Activated T-cell treated with anti-CD3 and anti-CD28 coated beads, Interleukin-2, amount 50 U/mL, for 72 hours (primary cell): ENCODE measurements at regions not wholly inside any gene's neighbourhood (a gene's known extent, or its start where the extent isn't known, plus 50 kb on each side); places are given as distances from the start of the nearest gene placed in this dataset.

Experiments used
- ATAC-seq, 2 donors: fragments of 150-1000 bp; cut with Tn5 transposase; replicated peaks in 1 of 2; 2 replicates each; pipeline ENCODE4 v1.10.0; 2021; ENCODE audit warnings: moderate library complexity in 2 of 2, mild to moderate bottlenecking in 1 of 2
- DNase-seq, 2 donors: peaks; one replicate each; pipeline ENCODE4 v3.0.0; 2021 to 2022; ENCODE audit warnings: mixed read lengths in 1 of 2
- H3K27ac Mint-ChIP-seq: one replicate; pipeline ENCODE4 v1.8.0; 2022; ENCODE audit warnings: mild to moderate bottlenecking, moderate library complexity, mixed read lengths
- H3K27me3 Mint-ChIP-seq: one replicate; pipeline ENCODE4 v1.8.0; 2022; ENCODE audit warnings: low read depth, mixed read lengths
- H3K36me3 Mint-ChIP-seq, 2 donors: one replicate each; pipeline ENCODE4 v1.8.0; 2022; ENCODE audit warnings: mixed read lengths in 2 of 2, mild to moderate bottlenecking in 1 of 2; ENCODE audit not compliant: insufficient read depth in 2 of 2
- H3K4me1 Mint-ChIP-seq: one replicate; pipeline ENCODE4 v1.8.0; 2022; ENCODE audit warnings: low read depth, mixed read lengths
- H3K4me3 Mint-ChIP-seq, 2 donors: one replicate each; pipeline ENCODE4 v1.8.0; 2022; ENCODE audit warnings: mild to moderate bottlenecking in 2 of 2, mixed read lengths in 2 of 2, moderate library complexity in 2 of 2
- H3K9me3 Mint-ChIP-seq, 2 donors: one replicate each; pipeline ENCODE4 v1.8.0; 2022; ENCODE audit warnings: mixed read lengths in 2 of 2

DNA sequence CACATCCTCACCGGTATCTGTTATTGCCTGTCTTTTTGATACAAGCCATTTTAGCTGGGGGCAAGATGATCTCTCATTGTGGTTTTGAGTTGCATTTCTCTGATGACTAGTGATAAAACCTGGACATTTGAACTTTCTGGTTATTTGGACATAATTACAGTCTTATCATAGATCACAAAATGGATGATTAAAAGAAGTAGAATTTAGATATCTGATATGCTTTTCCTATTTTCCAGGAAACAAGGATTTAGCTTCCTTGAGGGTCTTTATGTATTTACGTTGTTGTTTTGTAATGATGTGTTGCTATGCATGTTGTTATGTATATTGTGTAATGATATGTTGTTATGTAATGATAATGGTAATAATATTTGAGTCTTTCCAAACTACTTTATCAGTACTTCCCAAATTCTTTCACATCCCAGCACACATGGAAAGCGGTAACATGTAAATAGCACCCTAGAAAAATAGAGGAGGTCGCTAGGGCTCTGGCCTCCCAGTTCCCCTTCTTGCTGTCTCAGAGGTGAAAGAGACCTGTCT lies 53.8 kb downstream of the GJD2 start:
- ATAC-seq (no peak), DNase-seq (no peak)
- no peaks in the 10 kb centered on the region for H3K36me3 Mint-ChIP-seq

GRCh38 chr15:34699968-34700640 lies 54.7 kb downstream of the GJD2 start:
- H3K9me3 Mint-ChIP-seq, result no peaks in the 10 kb centered on the region
- DNase-seq, result no peak
- no peak overlapping the region for H3K27ac Mint-ChIP-seq
- no peaks in the 10 kb centered on the region for H3K36me3 Mint-ChIP-seq
- no peak overlapping the region for H3K4me3 Mint-ChIP-seq
- H3K27me3 Mint-ChIP-seq, result peaks cover 30% of the 10 kb centered on the region
- no peak for ATAC-seq
- no peaks in the 10 kb centered on the region for H3K4me1 Mint-ChIP-seq

More for the DNA sequence above, 53.8 kb downstream of the GJD2 start:
- H3K4me3 Mint-ChIP-seq, result no peak overlapping the region
- H3K9me3 Mint-ChIP-seq, result no peaks in the 10 kb centered on the region
- no peak overlapping the region for H3K27ac Mint-ChIP-seq
- H3K27me3 Mint-ChIP-seq, result peaks cover 32% of the 10 kb centered on the region
- no peaks in the 10 kb centered on the region for H3K4me1 Mint-ChIP-seq

DNA sequence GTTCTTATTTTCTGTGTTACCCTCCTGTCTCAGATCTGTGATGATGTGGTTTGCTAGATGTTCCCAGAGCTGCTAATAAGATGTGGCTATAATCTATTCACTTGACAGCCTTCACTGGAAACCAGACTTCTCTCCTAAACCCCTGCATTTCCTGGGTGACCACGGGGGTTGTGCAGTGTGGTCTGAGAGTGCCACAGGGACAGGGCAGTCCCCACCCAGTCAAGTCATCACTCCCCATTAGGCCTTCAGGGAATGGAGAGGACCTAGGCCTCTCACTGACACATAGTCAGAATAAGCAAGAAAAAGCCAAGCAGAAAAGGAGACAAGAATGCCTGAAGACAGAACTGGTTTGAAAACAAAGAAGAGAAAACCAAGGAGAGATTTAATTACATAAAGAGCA lies 58.3 kb downstream of the GJD2 start:
- H3K27ac Mint-ChIP-seq, result no peak overlapping the region
- ATAC-seq (no peak), DNase-seq (no peak)
- peaks cover 25% of the 10 kb centered on the region for H3K27me3 Mint-ChIP-seq
- no peaks in the 10 kb centered on the region for H3K36me3 Mint-ChIP-seq
- H3K9me3 Mint-ChIP-seq, result no peaks in the 10 kb centered on the region
- H3K4me1 Mint-ChIP-seq, result no peaks in the 10 kb centered on the region
- no peak overlapping the region for H3K4me3 Mint-ChIP-seq

DNA sequence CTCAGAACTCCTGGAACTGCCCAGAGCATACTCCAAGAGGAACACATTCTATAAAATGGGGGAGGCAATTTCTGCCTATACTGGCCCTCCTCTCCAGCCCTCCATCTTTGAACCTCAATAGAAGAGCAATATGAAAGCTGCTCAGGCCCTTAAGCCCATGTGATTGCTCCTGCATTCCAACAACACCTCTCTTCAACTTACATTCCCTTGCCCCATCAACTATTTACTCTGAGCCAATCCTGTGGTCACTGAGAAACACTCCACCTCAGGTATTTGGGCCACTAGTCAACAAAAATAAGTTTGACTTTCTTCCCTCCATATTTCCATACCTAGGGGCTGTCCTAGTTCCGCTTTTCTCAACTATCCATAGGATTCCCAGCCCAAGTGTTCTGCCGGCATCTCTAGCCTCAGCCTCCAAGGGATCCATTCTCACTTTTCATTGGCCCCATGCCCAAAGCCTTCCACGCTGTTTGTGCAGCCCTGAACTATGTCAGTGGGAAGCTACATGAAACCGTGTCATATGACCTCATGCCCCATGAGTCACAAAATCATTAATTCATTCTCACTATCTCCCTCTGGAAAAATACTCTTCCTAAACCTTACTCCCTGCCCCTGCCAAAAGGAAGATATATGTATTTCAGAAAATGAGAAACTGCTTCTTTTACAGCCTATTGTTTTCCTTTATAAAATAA lies 61.6 kb downstream of the GJD2 start:
- ATAC-seq, result no peak
- DNase-seq, result no peak
- Mint-ChIP-seq H3K27ac (no peak overlapping the region), H3K9me3 (peaks cover 4% of the 10 kb centered on the region in 2 donors), H3K27me3 (peaks cover 25% of the 10 kb centered on the region), H3K4me1 (no peaks in the 10 kb centered on the region), H3K4me3 (no peak overlapping the region), H3K36me3 (peaks cover 0 to 3% of the 10 kb centered on the region in 2 donors)

- DNase-seq (no peak), ATAC-seq (peak in 1 of 2 donors; percentile 39)
- Mint-ChIP-seq H3K27me3 (peaks cover 32% of the 10 kb centered on the region), H3K36me3 (peaks cover 0 to 3% of the 10 kb centered on the region in 2 donors), H3K9me3 (peaks cover 4% of the 10 kb centered on the region in 2 donors), H3K4me1 (no peaks in the 10 kb centered on the region), H3K4me3 (no peak overlapping the region), H3K27ac (no peak overlapping the region)
Measured at GRCh38 chr15:34691034-34691433, 63.8 kb downstream of the GJD2 start.

DNA sequence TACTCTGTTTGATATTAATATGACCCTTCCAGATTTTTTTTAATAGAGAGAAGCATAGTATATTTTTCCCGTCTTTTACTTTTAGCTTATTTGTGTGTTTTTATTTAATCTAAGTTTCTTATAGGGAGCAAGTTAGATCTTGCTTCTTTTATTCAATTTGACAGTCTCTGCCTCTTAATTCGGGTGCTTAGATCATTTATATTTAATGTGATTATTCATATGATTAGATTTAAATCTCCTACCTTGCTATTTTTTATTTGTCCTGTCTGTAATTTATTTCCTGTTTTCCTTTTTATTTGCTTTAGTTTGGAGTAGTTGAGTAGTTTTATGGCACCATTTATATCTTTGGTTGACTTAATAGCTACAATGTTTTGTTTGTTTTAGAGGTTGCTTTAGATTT lies 66.1 kb downstream of the GJD2 start:
- Mint-ChIP-seq H3K4me1 (no peaks in the 10 kb centered on the region), H3K27ac (no peak overlapping the region), H3K9me3 (peaks cover 4% of the 10 kb centered on the region in 2 donors), H3K4me3 (no peak overlapping the region), H3K27me3 (peaks cover 32% of the 10 kb centered on the region), H3K36me3 (peaks cover 0 to 3% of the 10 kb centered on the region in 2 donors)
- ATAC-seq, result no peak
- DNase-seq, result no peak

DNA sequence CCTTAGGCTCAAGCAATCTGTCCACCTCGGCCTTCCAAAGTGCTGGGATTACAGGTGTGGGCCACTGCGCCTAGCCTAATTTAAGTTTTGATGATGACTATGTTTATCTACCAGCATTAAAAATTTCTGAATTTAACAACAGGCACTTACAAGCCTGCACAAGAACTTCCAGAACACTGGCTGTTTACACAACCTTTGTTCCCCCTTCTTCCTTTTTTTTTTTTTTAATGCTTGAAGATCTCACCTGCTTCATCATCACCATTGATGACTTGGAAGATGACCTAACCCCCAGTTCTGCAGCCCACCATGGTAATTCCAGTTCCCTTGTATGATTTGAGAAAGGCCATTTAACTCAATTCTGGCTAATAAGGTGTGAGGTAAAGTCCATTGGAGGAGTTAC lies 70.4 kb downstream of the GJD2 start:
- Mint-ChIP-seq H3K9me3 (peaks cover 0 to 2% of the 10 kb centered on the region in 2 donors), H3K36me3 (peaks cover 0 to 2% of the 10 kb centered on the region in 2 donors), H3K4me1 (no peaks in the 10 kb centered on the region), H3K27me3 (peaks cover 13% of the 10 kb centered on the region), H3K4me3 (no peak overlapping the region), H3K27ac (no peak overlapping the region)
- DNase-seq (no peak), ATAC-seq (no peak)

GRCh38 chr15:34682674-34683073 lies 72.1 kb downstream of the GJD2 start:
- no peaks in the 10 kb centered on the region for H3K36me3 Mint-ChIP-seq
- DNase-seq (no peak), ATAC-seq (no peak)
- no peak overlapping the region for H3K27ac Mint-ChIP-seq
- H3K9me3 Mint-ChIP-seq, result no peaks in the 10 kb centered on the region
- peaks cover 13% of the 10 kb centered on the region for H3K27me3 Mint-ChIP-seq
- H3K4me1 Mint-ChIP-seq, result no peaks in the 10 kb centered on the region
- H3K4me3 Mint-ChIP-seq, result no peak overlapping the region

DNA sequence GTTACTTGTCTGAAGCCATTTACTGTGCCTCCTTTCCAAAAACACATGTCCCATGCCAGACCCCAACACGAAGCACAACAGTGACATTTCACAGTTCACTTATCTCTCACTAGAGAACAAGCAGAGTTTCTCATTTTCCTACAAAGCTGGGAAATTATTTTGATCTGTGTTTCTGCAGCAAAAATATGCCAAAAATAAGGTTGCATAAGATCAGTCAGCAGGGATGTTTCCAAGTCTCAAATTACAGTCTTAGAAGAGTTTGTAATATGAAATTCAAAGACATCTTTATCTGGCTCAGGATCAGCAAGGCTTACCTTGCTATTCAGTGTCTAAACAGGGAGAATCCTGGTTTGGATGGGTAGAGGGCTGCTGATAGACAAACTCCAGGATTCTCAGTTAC lies 75.5 kb downstream of the GJD2 start:
- no peaks in the 10 kb centered on the region for H3K9me3 Mint-ChIP-seq
- H3K36me3 Mint-ChIP-seq, result no peaks in the 10 kb centered on the region
- H3K4me3 Mint-ChIP-seq, result no peak overlapping the region
- DNase-seq, result no peak
- H3K27me3 Mint-ChIP-seq, result peaks cover 6% of the 10 kb centered on the region
- no peak for ATAC-seq
- H3K4me1 Mint-ChIP-seq, result no peaks in the 10 kb centered on the region
- H3K27ac Mint-ChIP-seq, result no peak overlapping the region

DNA sequence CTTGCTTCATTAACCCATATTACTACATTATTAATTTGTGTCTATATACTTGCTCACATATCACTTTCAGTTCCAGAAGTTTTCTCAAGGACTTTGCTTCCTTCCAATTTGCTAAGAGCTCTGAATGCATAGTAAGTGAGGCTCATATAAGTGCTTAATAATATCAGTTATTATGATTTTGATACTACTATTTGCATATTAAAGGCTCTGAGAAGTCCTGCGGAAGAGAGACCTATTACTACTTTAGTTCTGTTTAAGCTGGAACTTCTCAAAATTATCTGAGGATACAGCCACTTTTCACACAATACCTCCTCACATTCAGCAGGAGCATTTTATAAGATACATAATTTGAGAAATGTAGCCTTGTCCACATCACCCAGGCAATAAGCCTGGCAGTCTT lies 81.6 kb downstream of the GJD2 start:
- Mint-ChIP-seq H3K27ac (no peak overlapping the region), H3K4me1 (no peaks in the 10 kb centered on the region), H3K4me3 (no peak overlapping the region), H3K9me3 (no peaks in the 10 kb centered on the region), H3K27me3 (peaks cover 24% of the 10 kb centered on the region), H3K36me3 (no peaks in the 10 kb centered on the region)
- DNase-seq (no peak), ATAC-seq (no peak)

- Mint-ChIP-seq H3K4me3 (no peak overlapping the region), H3K27me3 (peaks cover 66% of the 10 kb centered on the region), H3K27ac (no peak overlapping the region), H3K9me3 (no peaks in the 10 kb centered on the region), H3K36me3 (no peaks in the 10 kb centered on the region), H3K4me1 (no peaks in the 10 kb centered on the region)
- no peak for DNase-seq
- no peak for ATAC-seq
Measured at GRCh38 chr15:34665498-34666116, 82.2 kb upstream of the GOLGA8B start.

DNA sequence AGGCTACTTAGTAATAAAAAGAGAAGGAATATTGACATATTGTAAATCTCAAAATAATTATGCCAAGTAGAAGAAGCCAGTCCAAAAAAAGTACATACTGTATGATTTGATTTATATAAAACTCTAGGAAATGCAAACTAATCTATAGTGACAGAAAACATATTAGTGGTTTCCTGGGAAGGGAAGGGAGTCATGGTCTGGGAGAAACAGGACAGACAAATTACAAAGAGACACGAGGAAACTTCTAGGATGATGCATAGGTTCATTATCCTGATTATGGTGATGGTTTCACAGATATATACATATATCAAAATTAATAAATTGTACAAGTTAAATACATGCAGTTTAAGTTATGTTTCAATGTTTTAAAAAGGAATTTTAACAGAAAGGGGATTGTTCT lies 81.0 kb upstream of the GOLGA8B start:
- Mint-ChIP-seq H3K36me3 (no peaks in the 10 kb centered on the region), H3K4me3 (no peak overlapping the region), H3K4me1 (no peaks in the 10 kb centered on the region), H3K27ac (no peak overlapping the region), H3K27me3 (peaks cover 72% of the 10 kb centered on the region), H3K9me3 (no peaks in the 10 kb centered on the region)
- ATAC-seq (no peak), DNase-seq (no peak)

- no peaks in the 10 kb centered on the region for H3K36me3 Mint-ChIP-seq
- ATAC-seq (no peak), DNase-seq (no peak)
- no peak overlapping the region for H3K27ac Mint-ChIP-seq
- no peaks in the 10 kb centered on the region for H3K9me3 Mint-ChIP-seq
- peaks cover 73% of the 10 kb centered on the region for H3K27me3 Mint-ChIP-seq
- no peaks in the 10 kb centered on the region for H3K4me1 Mint-ChIP-seq
- H3K4me3 Mint-ChIP-seq, result no peak overlapping the region
Measured at GRCh38 chr15:34663101-34663500, 79.7 kb upstream of the GOLGA8B start.
